IMR-90 (cell line): ENCODE measurements at regions not wholly inside any gene's neighbourhood (a gene's known extent, or its start where the extent isn't known, plus 50 kb on each side); places are given as distances from the start of the nearest gene placed in this dataset.

Experiments used
- ATAC-seq: fragments of 200-7000 bp; cut with Tn5 transposase; 2 replicates; pipeline ENCODE4 v1.9.1; 2020; ENCODE audit warnings: low read depth, mild to moderate bottlenecking, moderate library complexity
- BruUV-seq: library from RNA; stranded (reverse); fragments of 400-500 nt; replicated peaks from 2 replicates; lab custom pipeline; 2021; lab: Mats Ljungman, UMichigan
- CTCF ChIA-PET: fragments of 300-600 bp; formaldehyde crosslinking; extraction: SDS; loops from one replicate; lab custom pipeline; 2021; ENCODE audit warnings: antibody characterized with exemption; lab: Yijun Ruan, JAX
- POLR2A ChIA-PET: fragments of 300-600 bp; sonication (Branson Sonifier 250); formaldehyde crosslinking; loops from one replicate; lab custom pipeline; 2022; ENCODE audit warnings: antibody characterized with exemption; ENCODE audit not compliant: unreplicated experiment; lab: Charles Lee
- DNase-seq: peaks from one replicate; pipeline ENCODE4 v3.0.0; 2013
- H2AFZ ChIP-seq: replicated peaks from 2 replicates; pipeline ENCODE3; 2013; ENCODE audit warnings: low read length, mild to moderate bottlenecking; ENCODE audit not compliant: poor library complexity
- H2AK5ac ChIP-seq: 2 replicates; pipeline ENCODE4 v1.6.1; 2013; ENCODE audit warnings: low read depth, low read length, inconsistent platforms
- H2AK9ac ChIP-seq: replicated peaks from 2 replicates; pipeline ENCODE3; 2013; ENCODE audit warnings: mild to moderate bottlenecking, low read depth, low read length, moderate library complexity; ENCODE audit not compliant: poor library complexity
- H2BK120ac ChIP-seq: 2 replicates; pipeline ENCODE4 v1.6.1; 2013; ENCODE audit warnings: low read depth, low read length, inconsistent platforms
- H2BK15ac ChIP-seq: 3 replicates; pipeline ENCODE4 v1.6.1; 2013; ENCODE audit warnings: low read depth, low read length, inconsistent platforms
- H2BK20ac ChIP-seq: 2 replicates; pipeline ENCODE4 v1.6.1; 2013; ENCODE audit warnings: low read depth, mild to moderate bottlenecking, inconsistent platforms, low read length, moderate library complexity
- H2BK5ac ChIP-seq: 2 replicates; pipeline ENCODE4 v1.6.1; 2013; ENCODE audit warnings: mild to moderate bottlenecking, low read depth, low read length, inconsistent platforms; ENCODE audit not compliant: poor library complexity, severe bottlenecking
- H3K14ac ChIP-seq: replicated peaks from 2 replicates; pipeline ENCODE4 v1.6.1; 2013; ENCODE audit warnings: low read depth, low read length, inconsistent platforms
- H3K18ac ChIP-seq: 2 replicates; pipeline ENCODE4 v1.6.1; 2013; ENCODE audit warnings: low read depth, low read length, control low read depth
- H3K23ac ChIP-seq: 2 replicates; pipeline ENCODE4 v1.6.1; 2013; ENCODE audit warnings: low read depth, low read length, inconsistent platforms
- H3K27ac ChIP-seq: 2 replicates; pipeline ENCODE4 v1.5.1; 2013; ENCODE audit warnings: mild to moderate bottlenecking, control low read depth, low read length; ENCODE audit not compliant: insufficient read depth
- H3K27me3 ChIP-seq: 2 replicates; pipeline ENCODE4 v1.6.1; 2013; ENCODE audit warnings: low read length; ENCODE audit not compliant: control insufficient read depth, insufficient read depth
- H3K36me3 ChIP-seq: 2 replicates; pipeline ENCODE4 v1.6.1; 2013; ENCODE audit warnings: low read length, mixed read lengths; ENCODE audit not compliant: control insufficient read depth, insufficient read depth
- H3K4ac ChIP-seq: 2 replicates; pipeline ENCODE4 v1.6.1; 2013; ENCODE audit warnings: low read depth, low read length, inconsistent platforms
- H3K4me1 ChIP-seq: 2 replicates; pipeline ENCODE4 v1.6.1; 2013; ENCODE audit warnings: low read length, mixed read lengths; ENCODE audit not compliant: control insufficient read depth, insufficient read depth
- H3K4me2 ChIP-seq: 2 replicates; pipeline ENCODE4 v1.6.1; 2013; ENCODE audit warnings: low read depth, mild to moderate bottlenecking, control low read depth, low read length, moderate library complexity
- H3K4me3 ChIP-seq: 2 replicates; pipeline ENCODE4 v1.5.1; 2013; ENCODE audit warnings: low read depth, mild to moderate bottlenecking, control low read depth, low read length, moderate library complexity; ENCODE audit not compliant: insufficient read depth
- H3K56ac ChIP-seq: 2 replicates; pipeline ENCODE4 v1.6.1; 2013; ENCODE audit warnings: low read length, inconsistent platforms; ENCODE audit not compliant: insufficient read depth; ENCODE audit errors: extremely low read depth
- H3K79me1 ChIP-seq, 2 experiments: 2 replicates each; pipeline ENCODE4 v1.6.1; 2013; ENCODE audit warnings: low read length in 2 of 2, inconsistent platforms in 1 of 2, low read depth in 1 of 2
- H3K9ac ChIP-seq: 2 replicates; pipeline ENCODE4 v1.6.1; 2013; ENCODE audit warnings: low read depth, low read length, control low read depth
- H3K9me1 ChIP-seq: 2 replicates; pipeline ENCODE4 v1.6.1; 2013; ENCODE audit warnings: low read length, inconsistent platforms; ENCODE audit not compliant: insufficient read depth
- H3K9me3 ChIP-seq: 2 replicates; pipeline ENCODE4 v1.6.1; 2013; ENCODE audit warnings: low read length; ENCODE audit not compliant: control insufficient read depth, insufficient read depth
- H4K20me1 ChIP-seq: 2 replicates; pipeline ENCODE4 v1.6.1; 2013; ENCODE audit warnings: low read length, inconsistent platforms; ENCODE audit not compliant: insufficient read depth
- H4K5ac ChIP-seq: 2 replicates; pipeline ENCODE4 v1.6.1; 2013; ENCODE audit warnings: mild to moderate bottlenecking, low read depth, low read length, control low read depth
- H4K8ac ChIP-seq, 2 experiments: 2 replicates each; pipeline ENCODE4 v1.6.1; 2013; ENCODE audit warnings: low read depth in 2 of 2, low read length in 2 of 2, control low read depth in 1 of 2, inconsistent platforms in 1 of 2
- H4K91ac ChIP-seq: 2 replicates; pipeline ENCODE4 v1.6.1; 2013; ENCODE audit warnings: low read depth, low read length, inconsistent platforms; ENCODE audit not compliant: insufficient read depth
- CEBPB ChIP-seq: IDR thresholded peaks from 2 replicates; pipeline ENCODE4 v1.6.1; 2012; ENCODE audit warnings: low read depth, low read length, improper control_type of control experiment
- CHD1 ChIP-seq: IDR thresholded peaks from 2 replicates; pipeline ENCODE4 v1.6.1; 2012; ENCODE audit warnings: low read depth, low read length, improper control_type of control experiment
- MAFK ChIP-seq: IDR thresholded peaks from 2 replicates; pipeline ENCODE4 v1.6.1; 2012; ENCODE audit warnings: low read depth, low read length, improper control_type of control experiment
- RCOR1 ChIP-seq: IDR thresholded peaks from 2 replicates; pipeline ENCODE4 v1.6.1; 2012; ENCODE audit warnings: mild to moderate bottlenecking, low read length, improper control_type of control experiment; ENCODE audit not compliant: insufficient replicate concordance
- SMC3 ChIP-seq: fragments of 150-350 bp; IDR thresholded peaks from 2 replicates; pipeline ENCODE4 v1.6.1; 2016; ENCODE audit warnings: low read depth, mild to moderate bottlenecking, antibody characterized with exemption, low read length, moderate library complexity
- USF2 ChIP-seq: fragments of 150-350 bp; IDR thresholded peaks from 2 replicates; pipeline ENCODE4 v1.6.1; 2017; ENCODE audit warnings: mild to moderate bottlenecking, antibody characterized with exemption, low read length, low read depth
- WGBS, 2 experiments: methylation state at CpG; one replicate each; pipeline versions ENCODE4 v1.1.5 to v1.1.7; 2013; ENCODE audit warnings: missing lambda C conversion rate in 2 of 2; ENCODE audit not compliant: insufficient read length in 1 of 2; ENCODE audit errors: extremely low coverage in 2 of 2; 5-methylcytosine and 5-hydroxymethylcytosine counted together
- dilution Hi-C: fragments of 300-500 bp; cut with HindIII; formaldehyde crosslinking; loops from one replicate; pipeline ENCODE4 v1.14.3; 2018; ENCODE audit warnings: low sequenced_read_pairs; ENCODE audit not compliant: unreplicated experiment
- in situ Hi-C: fragments of 300-500 bp; cut with MboI; formaldehyde crosslinking; loops from 3 replicates; pipeline ENCODE4 v1.14.3; 2019; ENCODE audit warnings: low sequenced_read_pairs, inconsistent platforms, mixed read lengths
- intact Hi-C: fragments of 100-400 bp; cut with micrococcal nuclease; formaldehyde crosslinking; loops from 2 replicates; pipeline ENCODE4 v1.10.0; 2022
- TF ChIP-seq, protein P1 (sequence below): conservative IDR thresholded peaks from 2 replicates; pipeline ENCODE4 v1.5.1; 2012; ENCODE audit warnings: mild to moderate bottlenecking, low read depth, low read length, improper control_type of control experiment

DNA sequence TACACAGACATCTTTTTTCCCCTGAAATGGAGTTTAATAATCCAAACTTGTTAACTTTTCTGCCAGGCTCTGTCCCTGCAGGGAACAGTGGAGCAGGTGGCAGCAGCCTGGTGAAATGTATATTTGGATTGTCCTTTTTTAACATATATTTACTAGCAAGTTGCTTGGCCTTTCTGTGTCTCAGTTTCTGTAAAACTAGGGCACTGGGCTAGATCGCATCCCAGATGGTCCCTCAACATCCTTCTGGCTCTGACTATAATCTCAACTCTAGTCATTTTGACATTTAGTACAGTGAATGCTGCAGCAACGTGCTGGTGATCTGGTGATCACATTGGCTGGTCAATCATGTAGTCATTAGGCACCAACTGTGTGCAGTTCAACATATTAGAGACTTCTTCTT, 80.4 kb downstream of the LBH start:
- Histone ChIP-seq H4K20me1 (no peaks in the 10 kb centered on the region), H3K27me3 (no peaks in the 10 kb centered on the region), H4K91ac (no peak overlapping the region), H3K79me1 (no peaks in the 10 kb centered on the region), H3K27ac (no peak overlapping the region), H3K56ac (no peak overlapping the region), H3K4me1 (no peaks in the 10 kb centered on the region), H3K36me3 (no peaks in the 10 kb centered on the region), H2BK20ac (0 out of 2 replicates have a peak overlapping the region, but pooled peaks have one; percentile 1), H2BK15ac (no peak overlapping the region), H3K23ac (no peak overlapping the region), H3K9ac (no peak overlapping the region), H2AK9ac (no peak overlapping the region), H4K5ac (no peak overlapping the region), H3K9me1 (peaks cover 3% of the 10 kb centered on the region; the same call in 1 of the 2 replicates), H3K4me3 (no peak overlapping the region), H3K4me2 (no peak overlapping the region), H2BK120ac (no peak overlapping the region), H2AFZ (no peak overlapping the region), H2BK5ac (no peak overlapping the region), H2AK5ac (no peak overlapping the region), H3K18ac (no peak overlapping the region), H4K8ac (no peak overlapping the region), H3K14ac (no peak overlapping the region), H3K4ac (no peak overlapping the region), H3K9me3 (0 out of 2 replicates have a peak, but pooled peaks cover 4% of the 10 kb centered on the region)
- no peak for DNase-seq
- WGBS, 2 experiments: no CpG with 5 or more reads among the region's 2 CpGs
- TF ChIP-seq USF2 (no peak), CHD1 (no peak), SMC3 (no peak), MAFK (no peak), RCOR1 (no peak), CEBPB (no peak)
- TF ChIP-seq, protein P1, sequence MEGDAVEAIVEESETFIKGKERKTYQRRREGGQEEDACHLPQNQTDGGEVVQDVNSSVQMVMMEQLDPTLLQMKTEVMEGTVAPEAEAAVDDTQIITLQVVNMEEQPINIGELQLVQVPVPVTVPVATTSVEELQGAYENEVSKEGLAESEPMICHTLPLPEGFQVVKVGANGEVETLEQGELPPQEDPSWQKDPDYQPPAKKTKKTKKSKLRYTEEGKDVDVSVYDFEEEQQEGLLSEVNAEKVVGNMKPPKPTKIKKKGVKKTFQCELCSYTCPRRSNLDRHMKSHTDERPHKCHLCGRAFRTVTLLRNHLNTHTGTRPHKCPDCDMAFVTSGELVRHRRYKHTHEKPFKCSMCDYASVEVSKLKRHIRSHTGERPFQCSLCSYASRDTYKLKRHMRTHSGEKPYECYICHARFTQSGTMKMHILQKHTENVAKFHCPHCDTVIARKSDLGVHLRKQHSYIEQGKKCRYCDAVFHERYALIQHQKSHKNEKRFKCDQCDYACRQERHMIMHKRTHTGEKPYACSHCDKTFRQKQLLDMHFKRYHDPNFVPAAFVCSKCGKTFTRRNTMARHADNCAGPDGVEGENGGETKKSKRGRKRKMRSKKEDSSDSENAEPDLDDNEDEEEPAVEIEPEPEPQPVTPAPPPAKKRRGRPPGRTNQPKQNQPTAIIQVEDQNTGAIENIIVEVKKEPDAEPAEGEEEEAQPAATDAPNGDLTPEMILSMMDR: no peak
- intact Hi-C loops: no loop called here
- BruUV-seq: no TSS peak
- ChIA-PET POLR2A (no interaction called here), CTCF (no interaction called here)
- ATAC-seq: no peak
- dilution Hi-C loops: no loop called here
- in situ Hi-C loops: no loop called here
